Vagina (tissue), 2 donors: ENCODE measurements at regions not wholly inside any gene's neighbourhood (a gene's known extent, or its start where the extent isn't known, plus 50 kb on each side); places are given as distances from the start of the nearest gene placed in this dataset.

ENCODE experiments used
- DNase-seq, 2 donors: peaks; one replicate each; pipeline ENCODE4 v3.0.0-alpha.2; 2017; ENCODE audit errors: extremely low spot score in 2 of 2
- H3K27ac ChIP-seq: fragments of 200-600 bp; sonication (generic); one replicate; pipeline ENCODE4 v1.5.1; 2019
- H3K27me3 ChIP-seq: fragments of 200-600 bp; sonication (generic); one replicate; pipeline ENCODE4 v1.5.1; 2019
- H3K36me3 ChIP-seq, 2 donors: fragments of 200-600 bp; sonication (generic); one replicate each; pipeline ENCODE4 v1.5.1; 2017 to 2019
- H3K4me1 ChIP-seq: fragments of 200-600 bp; sonication (generic); one replicate; pipeline ENCODE4 v1.5.1; 2019
- H3K4me3 ChIP-seq, 2 donors: fragments of 200-600 bp; sonication (generic); 1 replicate in 1 of 2; 2 replicates in 1 of 2; pipeline ENCODE4 v1.5.1; 2016 to 2019
- H3K9me3 ChIP-seq: fragments of 200-600 bp; sonication (generic); one replicate; pipeline ENCODE4 v1.5.1; 2019
- POLR2A ChIP-seq, 2 donors: fragments of 450-650 bp; IDR thresholded peaks; one replicate each; pipeline ENCODE4 v1.6.1; 2017; ENCODE audit warnings: antibody characterized with exemption in 2 of 2, mild to moderate bottlenecking in 2 of 2, moderate library complexity in 2 of 2
- POLR2AphosphoS5 ChIP-seq, 2 donors: sonication (generic); formaldehyde crosslinking; IDR thresholded peaks; one replicate each; pipeline ENCODE4 v1.9.0; 2017; ENCODE audit warnings: antibody characterized with exemption in 2 of 2, mild to moderate bottlenecking in 2 of 2, low read depth in 1 of 2; ENCODE audit not compliant: insufficient read depth in 1 of 2
- intact Hi-C: fragments of 100-400 bp; cut with DNase I; formaldehyde crosslinking; loops from one replicate; pipeline ENCODE4 v1.15.1; 2023
- TF ChIP-seq, protein P1 (sequence below), 3 experiments: fragments of 450-650 bp in 2 of 3; fragments of 200-600 bp in 1 of 3; sonication (generic) in 1 of 3; IDR thresholded peaks; one replicate each; pipeline ENCODE4 v1.5.1; 2017 to 2019; ENCODE audit warnings: antibody characterized with exemption in 3 of 3, mild to moderate bottlenecking in 2 of 3, moderate library complexity in 2 of 3

DNA sequence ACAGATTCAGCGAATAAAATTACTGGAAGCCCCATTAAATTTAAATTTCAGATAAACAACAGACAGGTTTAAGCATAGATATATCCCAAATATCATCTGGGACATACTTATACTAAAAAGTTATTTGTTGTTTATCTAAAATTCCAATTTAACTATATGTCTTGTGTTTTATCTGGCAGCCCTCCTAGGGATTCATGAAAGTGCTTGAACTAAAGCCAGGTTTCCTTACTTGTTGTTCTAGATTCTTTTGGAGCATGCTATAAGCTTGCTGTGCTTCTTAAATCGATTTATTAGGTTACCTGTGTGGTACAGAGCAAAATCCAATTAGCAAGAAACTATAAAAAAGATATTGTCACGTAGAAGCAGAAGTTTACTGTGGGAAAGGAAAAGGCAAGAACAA, 202.5 kb upstream of the GMDS start:
- no peak for DNase-seq
- H3K27ac ChIP-seq, result no peak overlapping the region
- TF ChIP-seq POLR2A (IDR thresholded peaks at IDR 0.05), result no peak
- no peak for TF ChIP-seq POLR2AphosphoS5 (IDR thresholded peaks at IDR 0.05; ENCODE audit: insufficient read depth in 1 of 2, low read depth in 1 of 2)
- TF ChIP-seq, protein P1, sequence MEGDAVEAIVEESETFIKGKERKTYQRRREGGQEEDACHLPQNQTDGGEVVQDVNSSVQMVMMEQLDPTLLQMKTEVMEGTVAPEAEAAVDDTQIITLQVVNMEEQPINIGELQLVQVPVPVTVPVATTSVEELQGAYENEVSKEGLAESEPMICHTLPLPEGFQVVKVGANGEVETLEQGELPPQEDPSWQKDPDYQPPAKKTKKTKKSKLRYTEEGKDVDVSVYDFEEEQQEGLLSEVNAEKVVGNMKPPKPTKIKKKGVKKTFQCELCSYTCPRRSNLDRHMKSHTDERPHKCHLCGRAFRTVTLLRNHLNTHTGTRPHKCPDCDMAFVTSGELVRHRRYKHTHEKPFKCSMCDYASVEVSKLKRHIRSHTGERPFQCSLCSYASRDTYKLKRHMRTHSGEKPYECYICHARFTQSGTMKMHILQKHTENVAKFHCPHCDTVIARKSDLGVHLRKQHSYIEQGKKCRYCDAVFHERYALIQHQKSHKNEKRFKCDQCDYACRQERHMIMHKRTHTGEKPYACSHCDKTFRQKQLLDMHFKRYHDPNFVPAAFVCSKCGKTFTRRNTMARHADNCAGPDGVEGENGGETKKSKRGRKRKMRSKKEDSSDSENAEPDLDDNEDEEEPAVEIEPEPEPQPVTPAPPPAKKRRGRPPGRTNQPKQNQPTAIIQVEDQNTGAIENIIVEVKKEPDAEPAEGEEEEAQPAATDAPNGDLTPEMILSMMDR (IDR thresholded peaks at IDR 0.05), result no peak
- no peaks in the 10 kb centered on the region for H3K36me3 ChIP-seq
- intact Hi-C loops, result no loop called here
- H3K4me3 ChIP-seq, result no peak overlapping the region
- no peaks in the 10 kb centered on the region for H3K27me3 ChIP-seq
- H3K9me3 ChIP-seq, result no peaks in the 10 kb centered on the region
- peaks cover 15% of the 10 kb centered on the region for H3K4me1 ChIP-seq

GRCh38 chr6:2447318-2447920, 202.0 kb upstream of the GMDS start:
- Histone ChIP-seq H3K4me3 (no peak overlapping the region), H3K27me3 (no peaks in the 10 kb centered on the region), H3K27ac (no peak overlapping the region), H3K4me1 (peaks cover 15% of the 10 kb centered on the region), H3K9me3 (no peaks in the 10 kb centered on the region), H3K36me3 (no peaks in the 10 kb centered on the region)
- intact Hi-C loops, result no loop called here
- DNase-seq, result no peak
- no peak for TF ChIP-seq POLR2A (IDR thresholded peaks at IDR 0.05)
- TF ChIP-seq POLR2AphosphoS5 (IDR thresholded peaks at IDR 0.05; ENCODE audit: insufficient read depth in 1 of 2, low read depth in 1 of 2), result no peak
- TF ChIP-seq, protein P1 (IDR thresholded peaks at IDR 0.05), result no peak

DNA sequence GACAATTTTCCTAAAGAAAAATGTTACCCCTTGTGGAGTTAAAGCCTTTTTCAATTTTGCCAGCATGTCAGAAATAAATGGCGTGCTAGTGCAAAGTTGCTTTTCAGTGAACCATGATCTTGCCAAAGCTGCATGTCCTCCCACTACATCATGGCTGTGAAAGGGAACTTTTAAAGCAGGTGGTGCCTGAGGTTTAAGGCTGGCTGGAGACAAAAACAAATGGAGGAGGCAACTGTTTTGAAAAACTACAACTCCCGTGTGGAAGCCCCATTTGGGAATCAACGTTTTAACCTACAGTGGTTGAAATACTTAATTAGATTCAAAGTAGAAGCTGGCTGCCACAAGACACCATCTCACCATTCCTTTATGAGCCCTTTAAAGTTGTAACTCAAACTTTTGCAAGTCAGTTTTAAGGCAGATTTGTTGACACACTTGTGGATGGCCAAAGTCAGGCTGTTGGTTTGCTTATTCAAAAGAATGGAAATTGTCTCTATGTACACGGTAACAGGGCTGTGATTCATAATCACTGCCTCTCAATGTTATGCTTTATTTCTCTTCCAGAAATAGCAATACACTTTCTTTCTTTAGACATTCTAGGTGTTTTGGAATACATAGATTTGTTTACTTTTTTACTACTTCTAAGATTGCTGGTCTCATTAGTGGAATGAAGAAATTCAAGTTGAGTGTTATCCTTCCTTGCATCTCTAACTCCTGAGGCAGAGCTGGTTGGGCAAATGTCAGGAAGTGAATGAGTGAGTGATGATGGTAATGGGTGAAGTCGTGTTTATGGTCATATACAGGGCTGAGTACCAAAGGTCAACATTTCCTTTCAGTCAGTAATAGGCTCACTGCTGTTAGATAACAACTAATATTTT, 196.4 kb upstream of the GMDS start:
- Histone ChIP-seq H3K36me3 (no peaks in the 10 kb centered on the region), H3K27ac (no peak overlapping the region), H3K4me1 (no peaks in the 10 kb centered on the region), H3K9me3 (no peaks in the 10 kb centered on the region), H3K27me3 (no peaks in the 10 kb centered on the region), H3K4me3 (no peak overlapping the region)
- TF ChIP-seq, protein P1 (IDR thresholded peaks at IDR 0.05), result no peak
- DNase-seq, result no peak
- intact Hi-C loops, result no loop called here

GRCh38 chr6:2440516-2440915, 195.1 kb upstream of the GMDS start:
- H3K36me3 ChIP-seq, result no peaks in the 10 kb centered on the region
- TF ChIP-seq POLR2AphosphoS5 (IDR thresholded peaks at IDR 0.05; ENCODE audit: insufficient read depth in 1 of 2, low read depth in 1 of 2) (no peak), POLR2A (IDR thresholded peaks at IDR 0.05) (no peak)
- TF ChIP-seq, protein P1 (IDR thresholded peaks at IDR 0.05), result no peak
- intact Hi-C loops, result no loop called here

GRCh38 chr6:2439632-2440031, 194.2 kb upstream of the GMDS start:
- TF ChIP-seq, protein P1 (IDR thresholded peaks at IDR 0.05), result no peak
- no peak for TF ChIP-seq POLR2AphosphoS5 (IDR thresholded peaks at IDR 0.05; ENCODE audit: insufficient read depth in 1 of 2, low read depth in 1 of 2)
- no peak for TF ChIP-seq POLR2A (IDR thresholded peaks at IDR 0.05)
- H3K9me3 ChIP-seq, result no peaks in the 10 kb centered on the region
- H3K4me3 ChIP-seq, result no peak overlapping the region
- DNase-seq, result no peak
- intact Hi-C loops, result no loop called here
- H3K27ac ChIP-seq, result no peak overlapping the region
- no peaks in the 10 kb centered on the region for H3K27me3 ChIP-seq
- no peaks in the 10 kb centered on the region for H3K4me1 ChIP-seq
- no peaks in the 10 kb centered on the region for H3K36me3 ChIP-seq

More at GRCh38 chr6:2440516-2440915, 195.1 kb upstream of the GMDS start:
- DNase-seq, result no peak
- no peak overlapping the region for H3K27ac ChIP-seq
- no peak overlapping the region for H3K4me3 ChIP-seq
- no peaks in the 10 kb centered on the region for H3K4me1 ChIP-seq
- no peaks in the 10 kb centered on the region for H3K9me3 ChIP-seq
- no peaks in the 10 kb centered on the region for H3K27me3 ChIP-seq
